Body of pancreas (tissue), 4 donors: ENCODE measurements at regions not wholly inside any gene's neighbourhood (a gene's known extent, or its start where the extent isn't known, plus 50 kb on each side); places are given as distances from the start of the nearest gene placed in this dataset.

ENCODE experiments used
- ATAC-seq: fragments of 150-250 bp; one replicate; pipeline ENCODE4 v1.9.1; 2016
- DNase-seq, 4 donors: peaks; one replicate each; pipeline ENCODE4 v3.0.0-alpha.2; 2019
- H3K27ac ChIP-seq, 4 donors: fragments of 200-600 bp; sonication (generic); 1 replicate in 3 of 4; 2 replicates in 1 of 4; pipeline versions ENCODE4 v1.5.1 to v1.6.1; 2016 to 2019; ENCODE audit warnings: mild to moderate bottlenecking in 1 of 4, mixed read lengths in 1 of 4, moderate library complexity in 1 of 4
- H3K27me3 ChIP-seq, 2 donors: fragments of 200-600 bp; sonication (generic); one replicate each; pipeline ENCODE4 v1.6.0; 2016; ENCODE audit warnings: mild to moderate bottlenecking in 1 of 2
- H3K36me3 ChIP-seq, 2 donors: fragments of 200-600 bp; sonication (generic); replicated peaks in 1 of 2; 2 replicates each; pipeline ENCODE4 v1.5.1; 2016; ENCODE audit warnings: low read depth in 2 of 2; ENCODE audit not compliant: insufficient read depth in 1 of 2
- H3K4me1 ChIP-seq: fragments of 200-600 bp; sonication (generic); one replicate; pipeline ENCODE4 v1.6.0; 2016
- H3K4me3 ChIP-seq, 2 donors: fragments of 200-600 bp; sonication (generic); 1 replicate in 1 of 2; 2 replicates in 1 of 2; pipeline ENCODE4 v1.5.1; 2016 to 2019
- H3K9me3 ChIP-seq, 3 donors: fragments of 200-600 bp; sonication (generic); 1 replicate in 2 of 3; 2 replicates in 1 of 3; pipeline ENCODE4 v1.5.1; 2016
- POLR2A ChIP-seq, 3 donors: fragments of 450-650 bp; IDR thresholded peaks; one replicate each; pipeline ENCODE4 v1.6.1; 2016; ENCODE audit warnings: antibody characterized with exemption in 3 of 3, mild to moderate bottlenecking in 2 of 3
- WGBS, 2 donors: methylation state at CpG; one replicate each; pipeline ENCODE4 v1.1.5; 2017; 5-methylcytosine and 5-hydroxymethylcytosine counted together
- intact Hi-C: fragments of 100-400 bp; cut with DNase I; formaldehyde crosslinking; loops from one replicate; pipeline ENCODE4 v1.15.1; 2023
- TF ChIP-seq, protein P1 (sequence below), 7 experiments: fragments of 450-650 bp in 4 of 7; fragments of 200-600 bp in 3 of 7; sonication (generic) in 3 of 7; IDR thresholded peaks; one replicate each; pipeline ENCODE4 v1.5.1; 2016 to 2019; ENCODE audit warnings: antibody characterized with exemption in 7 of 7

DNA sequence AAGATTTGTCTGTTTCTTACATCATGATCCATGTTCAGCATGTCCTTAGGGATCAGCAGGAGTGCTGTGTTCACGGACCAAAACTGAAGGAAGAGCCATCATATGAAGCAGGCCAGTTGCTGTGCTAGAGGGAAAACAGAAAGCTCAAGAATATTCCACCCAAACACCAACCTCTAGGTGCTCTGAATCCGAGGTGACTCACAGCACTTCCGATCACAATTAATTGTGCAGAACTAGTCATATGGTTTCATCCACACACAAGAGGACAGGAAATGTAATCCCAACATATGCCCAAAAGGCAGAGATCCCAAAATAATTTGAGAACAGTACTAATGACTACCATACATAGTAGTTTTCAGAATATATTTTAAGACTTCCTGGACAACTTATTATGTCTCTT lies 257.9 kb upstream of the KCNH8 start:
- Histone ChIP-seq H3K9me3 (no peaks in the 10 kb centered on the region), H3K4me1 (no peaks in the 10 kb centered on the region), H3K36me3 (no peaks in the 10 kb centered on the region), H3K27ac (no peak overlapping the region), H3K27me3 (no peaks in the 10 kb centered on the region), H3K4me3 (no peak overlapping the region)
- ATAC-seq, result no peak
- 57 to 73% methylated on average over 3 of the region's 3 CpGs for WGBS, 2 donors
- DNase-seq, result no peak
- intact Hi-C loops, result no loop called here
- TF ChIP-seq, protein P1, sequence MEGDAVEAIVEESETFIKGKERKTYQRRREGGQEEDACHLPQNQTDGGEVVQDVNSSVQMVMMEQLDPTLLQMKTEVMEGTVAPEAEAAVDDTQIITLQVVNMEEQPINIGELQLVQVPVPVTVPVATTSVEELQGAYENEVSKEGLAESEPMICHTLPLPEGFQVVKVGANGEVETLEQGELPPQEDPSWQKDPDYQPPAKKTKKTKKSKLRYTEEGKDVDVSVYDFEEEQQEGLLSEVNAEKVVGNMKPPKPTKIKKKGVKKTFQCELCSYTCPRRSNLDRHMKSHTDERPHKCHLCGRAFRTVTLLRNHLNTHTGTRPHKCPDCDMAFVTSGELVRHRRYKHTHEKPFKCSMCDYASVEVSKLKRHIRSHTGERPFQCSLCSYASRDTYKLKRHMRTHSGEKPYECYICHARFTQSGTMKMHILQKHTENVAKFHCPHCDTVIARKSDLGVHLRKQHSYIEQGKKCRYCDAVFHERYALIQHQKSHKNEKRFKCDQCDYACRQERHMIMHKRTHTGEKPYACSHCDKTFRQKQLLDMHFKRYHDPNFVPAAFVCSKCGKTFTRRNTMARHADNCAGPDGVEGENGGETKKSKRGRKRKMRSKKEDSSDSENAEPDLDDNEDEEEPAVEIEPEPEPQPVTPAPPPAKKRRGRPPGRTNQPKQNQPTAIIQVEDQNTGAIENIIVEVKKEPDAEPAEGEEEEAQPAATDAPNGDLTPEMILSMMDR (IDR thresholded peaks at IDR 0.05), result no peak
- TF ChIP-seq POLR2A (IDR thresholded peaks at IDR 0.05), result no peak

DNA sequence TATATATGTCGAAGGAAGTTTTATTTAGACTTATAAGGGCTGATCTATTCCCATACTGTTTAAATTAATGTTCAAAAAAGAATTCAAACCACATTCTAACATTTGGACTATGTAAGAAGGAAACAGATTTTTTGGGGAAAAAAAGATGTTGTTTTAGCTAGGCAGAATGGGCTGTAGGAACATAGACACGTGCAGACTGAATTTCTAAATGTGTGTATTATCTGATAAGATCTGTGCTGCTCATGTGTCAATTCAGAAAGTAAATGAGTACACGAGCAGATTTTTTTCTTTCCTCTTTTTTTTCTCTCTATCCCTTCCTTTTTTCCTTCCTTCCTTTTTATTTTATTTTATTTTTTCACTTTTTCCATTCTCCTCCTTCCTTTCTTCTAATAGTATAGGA lies 259.5 kb upstream of the KCNH8 start:
- TF ChIP-seq POLR2A (IDR thresholded peaks at IDR 0.05), result no peak
- TF ChIP-seq, protein P1 (IDR thresholded peaks at IDR 0.05), result no peak
- Histone ChIP-seq H3K36me3 (no peaks in the 10 kb centered on the region), H3K4me3 (no peak overlapping the region), H3K27ac (no peak overlapping the region), H3K4me1 (no peaks in the 10 kb centered on the region), H3K27me3 (no peaks in the 10 kb centered on the region), H3K9me3 (no peaks in the 10 kb centered on the region)
- intact Hi-C loops, result no loop called here
- no peak for DNase-seq
- ATAC-seq, result no peak
- WGBS, 2 donors, result 21 to 37% methylated on average over 3 of the region's 3 CpGs

DNA sequence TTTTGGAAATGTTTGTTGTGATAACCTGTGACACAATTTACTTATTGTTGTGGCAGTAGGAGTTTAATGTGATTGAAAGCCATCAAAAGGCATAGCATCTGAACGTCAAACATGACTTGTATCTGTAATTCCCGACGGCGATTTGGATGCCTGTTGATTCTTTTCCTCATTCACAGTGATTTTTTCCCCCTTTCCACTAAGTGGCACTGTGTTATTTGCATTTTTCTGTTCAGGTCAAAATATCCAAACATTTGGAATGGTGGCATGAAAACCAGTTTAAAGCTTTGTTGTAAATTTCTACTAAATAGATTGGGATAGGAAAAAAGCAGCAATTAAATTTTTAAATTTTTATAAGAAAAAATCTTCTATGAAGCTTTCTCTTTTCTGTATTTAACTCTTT lies 259.9 kb upstream of the KCNH8 start:
- intact Hi-C loops, result no loop called here
- 40 to 49% methylated on average over 4 of the region's 4 CpGs for WGBS, 2 donors
- Histone ChIP-seq H3K27me3 (no peaks in the 10 kb centered on the region), H3K4me1 (no peaks in the 10 kb centered on the region), H3K9me3 (no peaks in the 10 kb centered on the region), H3K4me3 (no peak overlapping the region), H3K36me3 (no peaks in the 10 kb centered on the region), H3K27ac (no peak overlapping the region)
- TF ChIP-seq POLR2A (IDR thresholded peaks at IDR 0.05), result no peak
- TF ChIP-seq, protein P1 (IDR thresholded peaks at IDR 0.05), result no peak
- ATAC-seq, result no peak
- DNase-seq, result no peak

DNA sequence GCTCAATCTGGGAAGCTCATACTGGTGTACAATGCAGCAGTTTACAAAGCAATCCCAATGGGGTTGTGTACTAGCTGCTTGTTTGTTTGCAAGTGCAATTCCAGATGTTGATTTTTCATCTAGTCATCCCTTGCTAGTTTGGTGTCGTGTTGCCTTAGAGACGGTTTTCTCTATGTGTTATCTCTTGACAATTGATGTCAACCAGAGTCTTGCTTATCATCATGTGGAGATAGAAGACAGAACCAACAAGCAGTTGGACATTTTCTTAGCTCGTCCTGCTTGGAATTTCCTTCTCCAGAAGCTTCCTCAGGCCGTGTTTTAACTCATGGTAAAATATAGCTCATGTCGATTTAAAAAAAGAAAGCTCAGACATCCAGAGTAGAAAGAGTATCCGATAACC lies 262.0 kb upstream of the KCNH8 start:
- H3K4me3 ChIP-seq, result no peak overlapping the region
- H3K27me3 ChIP-seq, result no peaks in the 10 kb centered on the region
- ATAC-seq, result no peak
- no peak for DNase-seq
- H3K27ac ChIP-seq, result no peak overlapping the region
- no peaks in the 10 kb centered on the region for H3K9me3 ChIP-seq
- 47 to 48% methylated on average over 6 of the region's 6 CpGs for WGBS, 2 donors
- no peaks in the 10 kb centered on the region for H3K36me3 ChIP-seq
- TF ChIP-seq POLR2A (IDR thresholded peaks at IDR 0.05), result no peak
- TF ChIP-seq, protein P1 (IDR thresholded peaks at IDR 0.05), result no peak
- intact Hi-C loops, result no loop called here
- no peaks in the 10 kb centered on the region for H3K4me1 ChIP-seq

DNA sequence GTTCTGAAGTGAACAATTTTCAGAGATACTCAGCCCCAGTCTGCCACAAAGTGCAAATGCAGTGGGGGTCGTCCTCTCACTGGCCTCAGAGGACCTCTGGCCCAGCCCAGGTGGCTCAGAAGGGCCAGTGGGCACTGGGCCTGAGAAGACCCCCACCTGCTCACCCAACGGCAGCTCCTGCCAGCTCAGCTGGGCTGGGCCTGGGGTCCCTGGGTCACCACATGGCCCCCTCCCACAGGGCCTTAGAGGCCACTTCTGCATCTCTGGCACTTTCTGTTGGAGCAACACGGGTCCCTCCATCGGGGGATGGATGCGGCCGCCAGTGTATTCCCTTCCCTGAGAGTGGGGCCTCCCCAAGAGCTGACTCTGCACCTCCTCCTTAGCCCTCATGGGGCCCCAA lies 262.7 kb upstream of the KCNH8 start:
- no peak for DNase-seq
- WGBS, 2 donors, result 81 to 85% methylated on average over 5 to 6 of the region's 6 CpGs
- TF ChIP-seq, protein P1 (IDR thresholded peaks at IDR 0.05), result no peak
- no peak for TF ChIP-seq POLR2A (IDR thresholded peaks at IDR 0.05)
- H3K4me3 ChIP-seq, result no peak overlapping the region
- intact Hi-C loops, result no loop called here
- no peaks in the 10 kb centered on the region for H3K9me3 ChIP-seq
- H3K36me3 ChIP-seq, result no peaks in the 10 kb centered on the region
- H3K4me1 ChIP-seq, result no peaks in the 10 kb centered on the region
- no peaks in the 10 kb centered on the region for H3K27me3 ChIP-seq
- ATAC-seq, result no peak
- no peak overlapping the region for H3K27ac ChIP-seq
